NCI-H446 treated with DMSO at 0.1 percent for 48 hours (cell line): ENCODE measurements at regions not wholly inside any gene's neighbourhood (a gene's known extent, or its start where the extent isn't known, plus 50 kb on each side); places are given as distances from the start of the nearest gene placed in this dataset.

Source experiments
- DNase-seq: peaks from one replicate; lab custom pipeline; 2025; lab: John Stamatoyannopoulos, UW

GRCh38 chr6:54717849-54718455, 128.6 kb upstream of the FAM83B start:
- peak; percentile 33 for DNase-seq

GRCh38 chr6:54718541-54719023, 128.0 kb upstream of the FAM83B start:
- DNase-seq = peak; percentile 85

GRCh38 chr6:54719131-54719530, 127.4 kb upstream of the FAM83B start:
- DNase-seq = peak; percentile 96

- peak; percentile 83 for DNase-seq
Measured at GRCh38 chr6:54719633-54720032, 126.9 kb upstream of the FAM83B start.

- peak; percentile 42 for DNase-seq
Measured at GRCh38 chr6:54722328-54722727, 124.2 kb upstream of the FAM83B start.

- no peak for DNase-seq
Measured at GRCh38 chr6:54729716-54730115, 116.9 kb upstream of the FAM83B start.

GRCh38 chr6:54730767-54731630, 115.6 kb upstream of the FAM83B start:
- no peak for DNase-seq

DNA sequence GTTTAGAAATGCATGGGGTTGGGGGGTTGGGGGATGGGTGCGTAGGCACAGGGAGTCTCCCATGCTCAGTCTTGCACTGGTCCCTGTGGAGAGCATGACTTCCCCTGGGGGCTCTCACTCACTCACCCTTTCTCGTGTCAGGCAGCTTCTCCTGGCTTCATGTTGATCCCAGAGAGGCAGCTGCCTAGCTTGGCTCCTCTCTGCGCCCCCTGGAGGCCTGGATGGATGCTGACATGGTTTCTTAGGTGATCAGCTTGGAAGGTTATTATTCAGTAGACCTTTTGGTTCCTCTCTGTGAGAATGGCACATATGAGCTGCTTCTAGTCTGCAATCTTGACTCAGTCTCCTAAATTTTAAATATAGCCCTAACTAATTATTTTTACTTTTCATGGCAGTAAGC, 109.3 kb upstream of the FAM83B start:
- no peak for DNase-seq

- DNase-seq = no peak
Measured at GRCh38 chr6:54747955-54748354, 98.6 kb upstream of the FAM83B start.

DNA sequence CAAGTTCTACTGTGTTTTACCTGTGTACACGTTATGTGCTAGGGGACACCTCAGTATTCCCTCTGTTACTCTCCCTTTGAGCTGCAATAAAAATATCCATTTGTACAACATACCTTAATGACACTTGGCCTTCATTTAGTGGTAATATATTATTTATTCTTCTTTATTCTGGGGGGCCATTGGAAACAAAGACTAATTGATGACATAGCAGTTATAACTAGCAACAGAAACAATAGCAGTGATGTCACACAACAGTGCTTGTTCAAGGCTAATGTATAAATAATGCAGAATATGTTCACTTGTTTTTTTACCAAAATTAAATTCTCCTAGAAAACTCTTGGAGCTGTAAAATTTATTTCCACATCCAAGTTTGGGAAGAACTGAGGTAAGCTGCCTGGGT, 92.2 kb upstream of the FAM83B start:
- no peak for DNase-seq

DNA sequence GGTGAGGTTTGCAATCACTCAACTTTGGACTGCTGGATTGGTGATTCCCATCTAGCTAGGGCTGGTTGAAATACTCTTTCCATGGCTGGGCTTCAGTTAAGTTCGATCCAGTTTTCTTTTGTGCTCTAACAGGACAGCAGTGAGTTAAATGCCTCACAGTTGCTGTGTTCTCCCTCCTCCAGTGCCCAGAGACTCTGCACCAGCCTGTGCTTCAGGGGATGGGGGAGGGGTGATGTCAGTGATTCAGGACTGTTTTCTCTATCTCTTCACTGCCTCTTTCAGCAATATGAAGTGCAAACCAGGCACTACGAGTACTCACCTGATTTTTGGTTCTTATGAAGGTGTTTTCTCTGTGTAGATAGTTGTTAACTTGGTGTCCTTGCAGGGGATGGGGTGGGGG, 88.2 kb upstream of the FAM83B start:
- DNase-seq = no peak

DNA sequence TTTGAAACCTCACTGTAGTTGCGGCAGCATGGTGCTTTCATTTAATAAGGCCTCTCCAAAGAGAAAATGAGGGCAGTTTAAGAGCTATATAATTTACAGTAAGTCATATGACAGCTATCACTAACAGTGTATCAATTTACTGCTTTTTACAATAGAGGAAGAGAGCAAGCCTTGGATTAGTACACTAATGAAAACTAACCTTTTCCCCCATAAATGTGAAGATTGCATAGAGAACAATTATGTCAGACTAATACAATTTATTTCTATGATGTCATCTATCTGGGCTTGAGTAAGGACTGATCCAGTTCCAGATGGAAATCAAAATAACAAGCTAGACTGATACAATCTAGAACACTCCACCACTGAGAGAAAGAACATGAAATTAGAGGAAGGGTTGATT, 78.1 kb upstream of the FAM83B start:
- no peak for DNase-seq

DNA sequence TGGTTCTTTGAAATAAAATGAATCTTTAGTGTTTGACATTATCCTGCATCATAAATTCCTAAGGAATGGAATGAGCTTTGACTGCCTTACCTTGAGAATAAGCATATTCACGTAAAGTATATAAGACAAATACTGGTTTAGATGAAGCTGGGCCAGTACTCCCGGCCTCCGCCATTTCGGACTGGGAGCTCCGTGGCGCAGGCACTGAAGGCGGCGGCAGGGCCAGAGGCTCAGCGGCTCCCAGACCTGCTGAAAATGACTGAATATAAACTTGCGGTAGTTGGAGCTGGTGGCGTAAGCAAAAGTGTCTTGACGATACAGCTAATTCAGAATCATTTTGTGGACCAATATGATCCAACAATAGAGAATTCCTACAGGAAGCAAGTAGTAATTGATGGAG, 76.2 kb upstream of the FAM83B start:
- no peak for DNase-seq

DNA sequence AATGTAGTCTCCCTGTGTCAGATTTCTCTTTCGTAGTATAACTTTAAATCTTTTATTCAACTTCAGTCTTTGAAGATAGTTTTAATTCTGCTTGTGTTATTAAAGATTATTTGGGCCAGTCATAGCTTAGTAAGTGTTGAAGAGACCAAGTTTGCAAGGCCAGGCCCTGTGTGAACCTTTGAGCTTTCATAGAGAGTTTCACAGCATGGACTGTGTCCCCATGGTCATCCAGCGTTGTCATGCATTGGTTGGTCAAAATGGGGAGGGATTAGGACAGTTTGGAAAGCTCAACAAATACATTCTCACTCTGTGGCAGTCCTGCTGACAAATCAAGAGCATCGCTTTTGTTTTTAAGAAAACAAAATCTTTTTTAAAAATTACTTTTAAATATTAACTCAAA, 74.6 kb upstream of the FAM83B start:
- DNase-seq = no peak

GRCh38 chr6:54772610-54773009, 74.0 kb upstream of the FAM83B start:
- no peak for DNase-seq

GRCh38 chr6:54775576-54775975, 71.0 kb upstream of the FAM83B start:
- DNase-seq = no peak

DNA sequence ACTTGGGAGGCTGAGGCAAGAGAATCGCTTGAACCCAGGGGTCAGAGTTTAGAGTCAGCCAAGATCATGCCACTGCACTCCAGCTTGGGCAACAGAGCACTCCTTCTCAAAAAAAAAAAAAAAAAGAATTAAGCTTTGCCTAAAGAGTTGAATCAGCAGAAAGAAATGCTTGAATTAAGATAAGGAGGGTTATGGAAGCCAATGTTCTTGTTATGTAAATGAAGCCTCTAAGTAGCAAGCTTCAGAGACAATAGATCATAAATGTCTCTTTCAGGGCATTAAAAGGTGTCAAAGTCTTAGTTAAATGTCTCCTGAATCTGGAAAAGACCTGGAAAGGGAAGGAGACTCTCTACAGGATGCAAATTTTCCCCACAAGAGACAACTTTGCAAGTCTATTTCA, 69.7 kb upstream of the FAM83B start:
- DNase-seq = no peak

- no peak for DNase-seq
Measured at GRCh38 chr6:54778731-54779130, 67.8 kb upstream of the FAM83B start.

DNA sequence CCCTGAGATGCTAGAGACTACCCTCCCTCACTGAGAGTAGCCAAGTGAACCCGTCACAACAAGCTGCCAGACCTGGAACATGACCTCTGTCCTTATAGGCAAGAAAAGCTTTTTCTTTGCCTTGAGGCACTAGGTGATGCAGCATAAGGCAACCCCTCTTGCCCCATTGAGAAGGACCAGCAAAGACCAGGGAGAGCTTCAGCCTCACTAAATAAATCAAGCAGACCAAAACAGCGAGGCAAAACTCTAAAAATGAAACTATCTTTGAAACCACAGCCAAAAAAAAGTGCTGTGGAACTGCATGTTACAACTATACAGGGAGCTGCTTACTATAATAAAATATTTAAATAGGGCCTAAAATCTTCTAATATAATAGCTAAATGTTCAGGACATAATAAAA, 62.6 kb upstream of the FAM83B start:
- DNase-seq = no peak

GRCh38 chr6:54786154-54786553, 60.4 kb upstream of the FAM83B start:
- DNase-seq = no peak

DNA sequence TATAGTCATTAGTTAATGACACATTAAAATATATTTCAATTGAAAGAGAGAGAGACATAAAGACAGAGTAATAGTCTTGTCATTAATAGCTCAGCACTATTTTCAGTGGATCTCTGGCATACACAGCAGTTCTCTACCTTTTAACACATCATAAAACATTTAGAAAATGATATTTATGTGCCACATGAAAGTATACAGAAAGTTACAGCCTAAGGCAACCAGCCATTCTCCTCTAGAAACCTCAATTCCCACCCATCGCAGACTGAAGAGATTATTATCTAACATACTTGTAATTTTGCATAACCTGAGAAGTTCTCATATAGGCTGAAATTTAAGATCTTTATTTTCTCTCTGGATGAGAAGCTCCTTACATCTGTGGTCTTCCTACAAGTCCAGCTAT, 58.7 kb upstream of the FAM83B start:
- no peak for DNase-seq
